Right lobe of liver (tissue), 4 donors: ENCODE measurements at regions not wholly inside any gene's neighbourhood (a gene's known extent, or its start where the extent isn't known, plus 50 kb on each side); places are given as distances from the start of the nearest gene placed in this dataset.

Source experiments
- POLR2A ChIP-seq: fragments of 450-650 bp; IDR thresholded peaks from one replicate; pipeline ENCODE4 v1.6.1; 2017; ENCODE audit warnings: antibody characterized with exemption, mild to moderate bottlenecking
- TF ChIP-seq, protein P1 (sequence below), 4 donors: fragments of 200-600 bp in 3 of 4; fragments of 450-650 bp in 1 of 4; IDR thresholded peaks; one replicate each; pipeline versions ENCODE4 v1.5.1 to v1.8.0; 2016 to 2022; ENCODE audit warnings: antibody characterized with exemption in 4 of 4, mild to moderate bottlenecking in 2 of 4
- donor health status: DM: no; HTN: no; CAD: no.
- donor health status: DM: no; HTN: no; CAD: no.
- donor health status: DM: no; HTN: yes; CAD: no.

DNA sequence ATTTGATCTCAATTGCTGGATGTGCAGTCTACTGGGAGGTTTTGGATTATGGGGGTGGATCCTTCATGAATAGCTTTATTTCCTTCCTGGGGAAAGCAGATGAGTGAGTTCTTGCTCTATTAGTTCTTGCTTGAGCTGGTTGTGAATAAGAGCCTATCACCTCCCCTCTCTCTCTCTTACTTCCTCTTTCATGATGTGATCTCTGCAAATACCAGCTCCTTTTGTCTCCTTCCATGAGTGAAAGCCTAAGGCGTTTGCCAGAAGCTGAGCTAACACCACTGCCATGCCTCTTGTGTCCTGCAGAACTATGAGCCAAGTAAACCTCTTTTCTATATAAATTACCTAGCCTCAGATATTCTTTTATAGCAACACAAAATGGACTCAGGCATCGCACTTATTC lies 302.7 kb downstream of the CCER1 start:
- TF ChIP-seq, protein P1, sequence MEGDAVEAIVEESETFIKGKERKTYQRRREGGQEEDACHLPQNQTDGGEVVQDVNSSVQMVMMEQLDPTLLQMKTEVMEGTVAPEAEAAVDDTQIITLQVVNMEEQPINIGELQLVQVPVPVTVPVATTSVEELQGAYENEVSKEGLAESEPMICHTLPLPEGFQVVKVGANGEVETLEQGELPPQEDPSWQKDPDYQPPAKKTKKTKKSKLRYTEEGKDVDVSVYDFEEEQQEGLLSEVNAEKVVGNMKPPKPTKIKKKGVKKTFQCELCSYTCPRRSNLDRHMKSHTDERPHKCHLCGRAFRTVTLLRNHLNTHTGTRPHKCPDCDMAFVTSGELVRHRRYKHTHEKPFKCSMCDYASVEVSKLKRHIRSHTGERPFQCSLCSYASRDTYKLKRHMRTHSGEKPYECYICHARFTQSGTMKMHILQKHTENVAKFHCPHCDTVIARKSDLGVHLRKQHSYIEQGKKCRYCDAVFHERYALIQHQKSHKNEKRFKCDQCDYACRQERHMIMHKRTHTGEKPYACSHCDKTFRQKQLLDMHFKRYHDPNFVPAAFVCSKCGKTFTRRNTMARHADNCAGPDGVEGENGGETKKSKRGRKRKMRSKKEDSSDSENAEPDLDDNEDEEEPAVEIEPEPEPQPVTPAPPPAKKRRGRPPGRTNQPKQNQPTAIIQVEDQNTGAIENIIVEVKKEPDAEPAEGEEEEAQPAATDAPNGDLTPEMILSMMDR (IDR thresholded peaks at IDR 0.05): no peak
- TF ChIP-seq POLR2A: no peak
